T-helper 1 cell treated with Interleukin-12 subunit alpha and Interleukin-12 subunit beta and Interleukin-4 antibody, amounts not matched to agents 30 μg/mL and 1 μg/mL, for 36 hours (primary cell): ENCODE measurements at regions not wholly inside any gene's neighbourhood (a gene's known extent, or its start where the extent isn't known, plus 50 kb on each side); places are given as distances from the start of the nearest gene placed in this dataset.

ENCODE experiments used
- H3K27ac Mint-ChIP-seq: one replicate; pipeline ENCODE4 v1.8.0; 2021; ENCODE audit warnings: mild to moderate bottlenecking, mixed read lengths
- H3K27me3 Mint-ChIP-seq: one replicate; pipeline ENCODE4 v1.8.0; 2021; ENCODE audit warnings: low read depth, mixed read lengths
- H3K36me3 Mint-ChIP-seq: one replicate; pipeline ENCODE4 v1.8.0; 2021; ENCODE audit warnings: low read depth, mixed read lengths
- H3K4me1 Mint-ChIP-seq: one replicate; pipeline ENCODE4 v1.8.0; 2021; ENCODE audit warnings: low read depth, mixed read lengths
- H3K4me3 Mint-ChIP-seq: one replicate; pipeline ENCODE4 v1.8.0; 2021; ENCODE audit warnings: mild to moderate bottlenecking, moderate library complexity, mixed read lengths
- H3K9me3 Mint-ChIP-seq: one replicate; pipeline ENCODE4 v1.8.0; 2021; ENCODE audit warnings: mixed read lengths

DNA sequence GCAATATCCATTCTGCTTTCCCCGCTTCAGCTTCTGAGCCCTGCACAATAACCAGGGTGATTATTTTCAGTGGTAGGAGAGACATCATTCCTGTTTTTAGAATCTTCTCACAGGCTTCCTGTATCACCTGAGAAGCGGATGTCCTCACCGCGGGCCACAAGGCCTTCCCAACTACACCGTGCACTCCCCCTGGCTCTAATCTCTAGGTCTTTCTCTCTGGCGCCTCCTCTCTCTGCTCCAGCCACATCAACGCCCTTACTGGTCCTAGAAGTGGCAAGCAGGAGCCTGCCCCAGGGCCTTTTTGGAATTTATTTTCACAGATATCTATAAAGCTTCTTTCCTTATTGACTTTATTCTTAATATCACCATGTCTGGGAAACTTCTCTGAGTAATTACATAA is 675.2 kb upstream of the FRG1 start:
- Mint-ChIP-seq H3K27ac (no peak overlapping the region), H3K9me3 (peaks cover 34% of the 10 kb centered on the region), H3K4me1 (no peaks in the 10 kb centered on the region), H3K36me3 (no peaks in the 10 kb centered on the region), H3K27me3 (no peaks in the 10 kb centered on the region), H3K4me3 (no peak overlapping the region)

DNA sequence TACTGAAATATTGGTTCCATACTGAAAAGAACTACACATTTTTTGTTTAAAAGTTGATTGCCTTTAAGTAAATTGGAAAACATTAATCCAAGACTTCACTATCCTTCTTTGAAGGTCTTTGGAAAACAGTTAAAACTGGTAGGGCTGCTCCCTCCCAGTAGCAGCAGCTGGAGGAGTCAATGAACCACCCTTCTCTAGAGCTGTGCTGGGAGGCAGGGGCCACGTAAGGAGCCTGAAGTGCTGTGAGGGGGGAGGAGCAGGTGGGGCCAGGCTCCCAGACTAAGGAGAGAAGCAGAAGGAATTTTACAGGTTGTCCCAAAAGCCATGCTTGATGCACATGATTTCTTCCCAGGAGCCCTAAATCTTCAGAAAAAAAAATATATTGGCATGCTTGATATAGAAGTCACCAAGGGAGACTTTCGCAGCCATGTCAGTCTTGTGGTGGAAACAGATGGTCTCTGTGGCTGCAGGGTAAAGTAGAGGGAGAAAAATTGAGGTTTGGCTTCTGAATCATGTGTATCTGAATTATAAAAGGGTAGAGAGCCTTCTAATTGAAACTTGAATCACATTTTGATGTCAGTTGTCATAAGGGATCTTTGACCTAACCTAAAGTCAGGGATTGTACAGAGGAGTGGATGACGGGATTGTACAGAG is 673.2 kb upstream of the FRG1 start:
- no peak overlapping the region for H3K27ac Mint-ChIP-seq
- H3K9me3 Mint-ChIP-seq, result peaks cover 24% of the 10 kb centered on the region
- H3K4me1 Mint-ChIP-seq, result no peaks in the 10 kb centered on the region
- no peaks in the 10 kb centered on the region for H3K27me3 Mint-ChIP-seq
- H3K36me3 Mint-ChIP-seq, result no peaks in the 10 kb centered on the region
- H3K4me3 Mint-ChIP-seq, result no peak overlapping the region

DNA sequence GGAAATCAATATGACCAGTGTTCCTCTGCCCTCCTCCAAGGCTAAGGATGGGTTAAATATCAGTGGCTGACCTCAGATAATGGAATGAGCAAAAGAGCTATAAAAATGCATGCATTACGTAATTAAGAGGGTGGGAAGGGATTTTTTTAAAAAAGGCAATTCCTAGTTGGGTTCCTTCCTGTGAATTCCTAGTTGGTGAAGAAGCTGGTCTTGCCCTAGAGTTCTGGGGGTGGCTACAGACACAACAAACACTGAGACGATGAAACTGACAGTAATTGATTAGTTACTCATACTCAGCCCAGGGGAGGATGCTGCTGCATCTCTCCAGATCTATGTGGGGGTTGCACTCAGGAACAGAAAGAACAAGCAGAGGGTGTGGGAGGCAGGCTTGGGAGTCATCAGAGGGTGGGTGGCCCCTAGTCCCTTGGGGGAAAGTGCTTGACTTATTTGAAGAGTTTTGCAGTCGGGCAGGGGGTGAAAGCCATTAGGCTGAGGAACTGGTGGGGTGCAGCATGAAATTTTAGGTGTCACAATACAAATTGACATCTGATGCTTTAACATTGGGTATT is 662.0 kb upstream of the FRG1 start:
- H3K4me1 Mint-ChIP-seq, result no peaks in the 10 kb centered on the region
- H3K27me3 Mint-ChIP-seq, result no peaks in the 10 kb centered on the region
- H3K4me3 Mint-ChIP-seq, result no peak overlapping the region
- H3K9me3 Mint-ChIP-seq, result peaks cover 4% of the 10 kb centered on the region
- H3K36me3 Mint-ChIP-seq, result no peaks in the 10 kb centered on the region
- no peak overlapping the region for H3K27ac Mint-ChIP-seq

DNA sequence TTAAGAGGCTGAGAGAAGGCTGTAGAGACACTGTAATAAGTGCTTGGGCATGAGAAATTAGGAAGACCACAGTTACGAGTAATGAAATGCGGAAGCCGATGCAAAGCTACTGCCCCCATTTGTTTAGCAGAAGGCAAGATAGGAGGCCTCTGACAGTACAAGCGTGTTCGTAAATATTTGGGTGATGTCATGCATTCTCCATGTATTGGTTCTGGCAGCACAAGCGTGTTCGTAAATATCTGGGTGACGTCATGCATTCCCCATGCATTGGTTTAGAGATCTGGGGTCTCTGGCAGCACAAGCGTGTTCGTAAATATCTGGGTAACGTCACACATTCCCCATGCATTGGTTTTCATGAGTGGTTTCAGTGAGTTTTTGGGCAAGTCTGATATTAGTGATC is 661.5 kb upstream of the FRG1 start:
- no peak overlapping the region for H3K27ac Mint-ChIP-seq
- H3K9me3 Mint-ChIP-seq, result peaks cover 4% of the 10 kb centered on the region
- H3K27me3 Mint-ChIP-seq, result no peaks in the 10 kb centered on the region
- H3K36me3 Mint-ChIP-seq, result no peaks in the 10 kb centered on the region
- no peaks in the 10 kb centered on the region for H3K4me1 Mint-ChIP-seq
- H3K4me3 Mint-ChIP-seq, result no peak overlapping the region

DNA sequence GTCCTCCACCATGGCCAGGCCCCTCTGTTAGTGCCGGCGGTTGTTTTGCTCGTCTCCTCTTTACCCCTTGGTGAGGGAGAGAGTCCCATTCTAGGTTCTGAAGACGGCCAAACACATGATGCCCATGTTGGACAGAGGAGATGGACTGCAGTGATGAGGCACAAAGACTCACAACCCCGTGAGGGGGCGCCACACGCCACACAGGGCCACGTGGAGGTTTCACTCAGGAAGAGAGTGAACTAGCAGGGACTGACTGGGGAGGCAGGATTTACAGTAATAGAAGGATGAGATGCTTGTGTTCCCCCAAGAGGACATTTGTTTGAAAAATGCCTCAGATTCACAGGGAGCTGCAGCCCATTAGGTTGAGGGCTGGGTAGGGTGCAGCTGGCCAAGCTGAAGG is 655.3 kb upstream of the FRG1 start:
- no peaks in the 10 kb centered on the region for H3K4me1 Mint-ChIP-seq

DNA sequence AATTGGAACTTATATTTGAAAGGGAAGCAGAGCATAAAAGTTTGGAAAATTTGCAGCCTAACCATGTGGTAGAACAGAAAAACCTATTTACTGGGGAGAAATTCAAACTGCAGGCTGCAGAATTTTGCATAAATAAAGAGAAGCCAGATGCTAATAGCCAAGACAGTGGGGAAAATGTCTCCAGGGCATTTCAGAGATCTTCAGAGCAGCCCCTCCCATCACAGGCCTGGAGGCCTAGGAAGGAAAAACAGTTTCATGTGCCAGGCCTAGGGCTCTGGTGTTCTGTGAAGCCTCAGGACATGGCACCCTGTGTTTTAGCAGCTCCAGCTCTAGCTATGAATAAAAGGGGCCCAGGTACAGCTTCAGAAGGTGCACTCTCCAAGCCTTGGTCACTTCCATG is 648.7 kb upstream of the FRG1 start:
- H3K9me3 Mint-ChIP-seq, result peaks cover 9% of the 10 kb centered on the region
- H3K4me1 Mint-ChIP-seq, result no peaks in the 10 kb centered on the region
- H3K27ac Mint-ChIP-seq, result no peak overlapping the region
- H3K36me3 Mint-ChIP-seq, result no peaks in the 10 kb centered on the region
- no peaks in the 10 kb centered on the region for H3K27me3 Mint-ChIP-seq
- H3K4me3 Mint-ChIP-seq, result no peak overlapping the region

More for the DNA sequence above, 655.3 kb upstream of the FRG1 start:
- H3K36me3 Mint-ChIP-seq, result no peaks in the 10 kb centered on the region
- peaks cover 4% of the 10 kb centered on the region for H3K9me3 Mint-ChIP-seq
- no peak overlapping the region for H3K4me3 Mint-ChIP-seq
- H3K27ac Mint-ChIP-seq, result no peak overlapping the region
- no peaks in the 10 kb centered on the region for H3K27me3 Mint-ChIP-seq

DNA sequence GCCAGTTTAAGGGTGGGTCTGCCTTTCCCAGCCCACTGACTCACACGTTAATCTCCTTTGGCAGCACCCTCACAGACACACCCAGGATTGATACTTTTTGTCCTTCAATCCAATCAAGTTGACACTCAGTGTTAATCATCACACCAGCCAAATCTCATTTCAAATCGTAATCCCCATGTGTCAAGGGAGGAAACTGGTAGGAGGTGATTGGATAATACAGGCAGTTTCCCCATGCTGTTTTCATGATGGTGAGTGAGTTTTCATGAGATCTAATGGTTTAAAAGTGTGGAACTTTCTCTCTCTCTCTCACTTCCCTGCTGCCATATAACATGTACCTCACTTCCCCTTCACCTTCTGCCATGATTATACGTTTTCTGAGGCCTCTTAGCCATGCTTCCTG is 647.2 kb upstream of the FRG1 start:
- no peaks in the 10 kb centered on the region for H3K36me3 Mint-ChIP-seq
- no peaks in the 10 kb centered on the region for H3K4me1 Mint-ChIP-seq
- no peak overlapping the region for H3K4me3 Mint-ChIP-seq
- H3K27ac Mint-ChIP-seq, result no peak overlapping the region
- no peaks in the 10 kb centered on the region for H3K27me3 Mint-ChIP-seq
- peaks cover 5% of the 10 kb centered on the region for H3K9me3 Mint-ChIP-seq

DNA sequence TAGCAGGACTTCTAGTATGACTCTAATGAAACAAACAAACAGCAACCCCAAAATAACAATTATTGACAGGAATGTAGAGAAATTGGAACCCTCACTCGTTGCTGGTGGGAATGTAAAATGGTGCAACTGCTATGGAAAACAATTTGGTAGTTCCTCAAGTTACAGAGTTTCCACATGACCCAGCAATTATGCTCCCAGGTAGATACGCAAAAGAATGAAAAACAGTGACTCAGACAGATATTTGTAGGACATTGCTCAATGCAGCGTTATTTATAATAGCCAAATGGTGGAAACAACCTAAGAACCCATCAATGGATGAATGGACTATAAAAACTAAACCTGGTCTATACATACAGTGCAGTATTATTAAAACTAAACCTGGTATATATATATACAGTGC is 646.1 kb upstream of the FRG1 start:
- H3K9me3 Mint-ChIP-seq, result peaks cover 5% of the 10 kb centered on the region
- no peaks in the 10 kb centered on the region for H3K4me1 Mint-ChIP-seq
- H3K27me3 Mint-ChIP-seq, result no peaks in the 10 kb centered on the region
- no peaks in the 10 kb centered on the region for H3K36me3 Mint-ChIP-seq
- H3K4me3 Mint-ChIP-seq, result no peak overlapping the region
- no peak overlapping the region for H3K27ac Mint-ChIP-seq

DNA sequence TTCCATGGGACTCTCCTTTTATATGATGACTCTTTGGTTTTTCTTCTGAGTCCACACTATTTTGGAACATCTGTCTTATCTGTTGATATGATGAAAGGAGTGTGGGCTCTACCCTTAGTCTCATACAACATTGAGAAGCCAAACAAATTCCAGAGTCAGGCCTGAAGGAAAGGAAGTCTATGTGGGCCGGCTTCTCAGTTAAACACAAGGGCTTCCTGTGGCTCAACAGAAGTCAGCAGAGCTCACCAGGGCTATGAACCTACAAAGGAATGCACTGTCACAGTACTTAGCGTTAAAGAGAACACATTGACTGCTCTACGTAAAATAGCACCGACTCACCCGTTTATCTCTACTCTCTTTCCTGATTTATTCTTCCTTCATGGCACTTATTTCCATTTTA is 641.0 kb upstream of the FRG1 start:
- no peak overlapping the region for H3K4me3 Mint-ChIP-seq
- H3K4me1 Mint-ChIP-seq, result no peaks in the 10 kb centered on the region
- H3K36me3 Mint-ChIP-seq, result no peaks in the 10 kb centered on the region
- H3K27me3 Mint-ChIP-seq, result no peaks in the 10 kb centered on the region
- H3K27ac Mint-ChIP-seq, result no peak overlapping the region
- H3K9me3 Mint-ChIP-seq, result peaks cover 6% of the 10 kb centered on the region

DNA sequence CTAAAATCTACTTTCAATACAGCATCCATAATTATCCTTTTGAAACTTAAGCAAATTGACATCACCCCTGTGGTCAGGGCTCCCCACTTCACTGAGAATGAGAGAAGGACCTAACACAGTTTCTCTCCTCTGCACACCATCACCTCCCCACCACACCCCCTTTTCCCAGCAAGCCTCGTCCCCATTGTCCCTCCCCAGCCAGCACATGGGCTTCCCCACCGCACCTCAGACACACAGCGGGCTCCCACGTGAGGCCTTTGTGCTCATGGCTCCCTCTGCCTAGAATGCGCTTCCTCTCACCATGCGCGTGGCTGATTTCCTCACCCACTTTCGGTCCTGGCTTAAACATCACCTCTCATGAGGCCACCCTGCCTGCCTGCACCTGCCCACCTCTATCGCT is 639.0 kb upstream of the FRG1 start:
- Mint-ChIP-seq H3K27ac (no peak overlapping the region), H3K4me1 (no peaks in the 10 kb centered on the region), H3K36me3 (no peaks in the 10 kb centered on the region), H3K4me3 (no peak overlapping the region), H3K9me3 (peaks cover 6% of the 10 kb centered on the region), H3K27me3 (no peaks in the 10 kb centered on the region)

DNA sequence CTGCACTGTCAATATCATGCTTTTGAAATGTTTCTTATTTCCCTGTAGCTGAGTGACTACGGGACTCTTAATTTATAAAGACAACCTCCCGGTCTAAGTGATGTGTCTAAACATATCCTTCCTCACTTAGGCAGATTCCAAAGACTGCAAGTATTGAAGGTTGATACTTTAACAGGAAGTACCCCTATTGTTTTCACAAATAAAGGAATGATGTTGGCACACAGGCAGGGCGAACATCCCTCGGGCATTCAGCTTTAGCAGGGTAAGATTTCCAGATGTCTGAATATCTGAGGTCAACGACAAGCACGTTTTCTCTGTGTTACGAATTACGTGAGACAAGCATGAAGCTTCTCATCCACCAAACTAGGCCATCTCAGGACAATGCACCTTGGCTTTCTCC is 638.0 kb upstream of the FRG1 start:
- no peak overlapping the region for H3K27ac Mint-ChIP-seq
- peaks cover 6% of the 10 kb centered on the region for H3K9me3 Mint-ChIP-seq
- no peaks in the 10 kb centered on the region for H3K27me3 Mint-ChIP-seq

DNA sequence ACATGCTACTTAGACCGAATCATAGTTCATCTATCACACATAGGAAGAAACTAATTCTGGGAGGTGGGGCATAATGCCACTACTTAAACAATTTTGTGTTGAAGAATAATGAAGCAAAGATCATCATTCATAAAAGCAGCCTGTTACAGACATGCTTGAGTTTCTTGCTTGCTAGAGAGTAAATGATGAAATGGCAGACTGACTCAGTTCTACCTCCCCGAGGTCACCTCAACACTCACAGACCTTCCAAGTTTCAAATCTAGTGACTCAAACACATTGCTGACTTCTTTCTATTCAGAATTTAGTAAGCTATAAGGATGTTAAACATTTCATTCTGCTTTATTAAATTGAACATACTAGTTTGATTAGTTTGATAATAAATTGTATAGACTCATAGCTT is 636.5 kb upstream of the FRG1 start:
- H3K36me3 Mint-ChIP-seq, result no peaks in the 10 kb centered on the region
- peaks cover 6% of the 10 kb centered on the region for H3K9me3 Mint-ChIP-seq
- H3K4me1 Mint-ChIP-seq, result no peaks in the 10 kb centered on the region
- no peak overlapping the region for H3K27ac Mint-ChIP-seq
- H3K4me3 Mint-ChIP-seq, result no peak overlapping the region
- H3K27me3 Mint-ChIP-seq, result no peaks in the 10 kb centered on the region

More for the DNA sequence above, 638.0 kb upstream of the FRG1 start:
- Mint-ChIP-seq H3K4me3 (no peak overlapping the region), H3K4me1 (no peaks in the 10 kb centered on the region), H3K36me3 (no peaks in the 10 kb centered on the region)

DNA sequence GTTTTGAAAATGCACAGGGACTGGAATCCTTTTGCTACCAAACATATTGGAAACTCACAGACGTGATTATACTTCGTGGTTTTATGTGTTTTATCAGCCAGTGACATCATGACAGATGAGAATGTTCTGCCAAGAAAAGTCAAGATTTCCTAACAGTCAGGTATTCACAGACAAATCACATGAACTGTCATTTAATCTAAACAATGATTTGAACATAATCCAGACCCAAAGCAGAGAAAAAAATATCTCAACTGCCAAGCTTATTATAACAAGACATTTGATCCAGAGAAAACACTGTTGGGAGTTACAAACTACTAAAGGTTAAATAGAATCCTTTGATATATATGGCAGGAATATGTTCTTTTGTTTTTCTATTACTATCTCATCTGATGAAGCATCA is 635.9 kb upstream of the FRG1 start:
- H3K9me3 Mint-ChIP-seq, result peaks cover 6% of the 10 kb centered on the region
- no peak overlapping the region for H3K4me3 Mint-ChIP-seq
- H3K4me1 Mint-ChIP-seq, result no peaks in the 10 kb centered on the region
- no peaks in the 10 kb centered on the region for H3K27me3 Mint-ChIP-seq
- H3K27ac Mint-ChIP-seq, result no peak overlapping the region
- H3K36me3 Mint-ChIP-seq, result no peaks in the 10 kb centered on the region

DNA sequence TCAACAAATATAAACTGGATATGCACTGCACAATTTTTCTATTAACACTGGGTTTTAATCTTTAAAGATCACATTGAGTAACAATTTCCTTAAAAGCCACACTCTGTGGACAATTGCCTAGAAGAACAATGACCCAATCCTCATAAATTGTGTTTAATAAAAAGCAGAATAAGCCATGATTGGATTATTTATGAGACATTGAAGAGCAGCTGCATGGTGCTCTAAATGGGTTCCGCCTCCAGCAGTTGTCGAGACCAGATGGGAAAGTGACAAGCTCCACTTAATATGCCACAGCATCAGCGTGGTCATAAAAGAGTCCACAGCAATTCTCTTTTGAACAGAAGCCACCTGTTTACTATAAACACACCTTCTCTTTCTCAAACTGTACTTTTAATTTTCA is 635.2 kb upstream of the FRG1 start:
- H3K27me3 Mint-ChIP-seq, result no peaks in the 10 kb centered on the region
- peaks cover 6% of the 10 kb centered on the region for H3K9me3 Mint-ChIP-seq
- H3K36me3 Mint-ChIP-seq, result no peaks in the 10 kb centered on the region
- no peaks in the 10 kb centered on the region for H3K4me1 Mint-ChIP-seq
- H3K4me3 Mint-ChIP-seq, result no peak overlapping the region
- no peak overlapping the region for H3K27ac Mint-ChIP-seq

DNA sequence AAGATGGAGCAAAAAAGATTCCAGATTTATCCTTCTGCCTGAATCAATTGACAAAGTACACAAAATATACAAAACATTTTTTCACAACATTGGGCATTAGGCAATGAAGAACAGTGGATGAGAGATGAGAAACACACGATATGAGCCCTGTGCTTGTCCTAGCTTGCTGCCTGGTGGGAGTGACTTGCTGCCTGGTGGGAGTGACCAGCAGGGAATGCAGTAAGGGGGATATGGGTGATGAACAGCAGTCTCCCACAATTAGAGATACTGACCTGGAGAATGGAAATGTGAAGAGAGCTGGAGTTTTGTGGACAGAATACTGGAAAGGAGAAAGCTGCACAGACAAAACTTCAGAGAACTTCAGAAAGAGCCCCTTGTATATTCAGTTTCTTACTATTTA is 629.4 kb upstream of the FRG1 start:
- Mint-ChIP-seq H3K9me3 (peaks cover 10% of the 10 kb centered on the region), H3K27ac (no peak overlapping the region), H3K36me3 (no peaks in the 10 kb centered on the region), H3K4me3 (no peak overlapping the region), H3K4me1 (no peaks in the 10 kb centered on the region), H3K27me3 (no peaks in the 10 kb centered on the region)

DNA sequence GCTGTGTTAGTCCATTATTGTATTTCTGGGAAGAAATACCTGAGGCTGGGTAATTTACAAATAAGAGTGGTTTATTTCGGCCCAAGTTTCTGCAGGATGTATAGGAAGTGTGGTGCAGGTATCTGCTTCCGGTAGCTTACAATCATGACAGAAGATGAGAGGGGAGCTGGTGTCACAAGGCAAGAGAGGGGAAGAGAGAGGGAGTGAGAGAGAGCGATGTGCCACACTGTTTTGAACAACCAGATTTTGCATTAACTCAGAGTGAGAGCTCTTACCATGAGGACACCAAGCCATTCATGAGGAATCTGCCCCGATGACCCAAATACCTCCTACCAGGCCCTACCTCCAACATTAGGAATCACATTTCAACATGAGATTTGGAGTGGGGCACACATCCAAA is 627.6 kb upstream of the FRG1 start:
- Mint-ChIP-seq H3K36me3 (no peaks in the 10 kb centered on the region), H3K9me3 (peaks cover 10% of the 10 kb centered on the region), H3K27me3 (no peaks in the 10 kb centered on the region), H3K4me3 (no peak overlapping the region), H3K4me1 (no peaks in the 10 kb centered on the region), H3K27ac (no peak overlapping the region)
